ENCODE measurements at regions not wholly inside any gene's neighbourhood (a gene's known extent, or its start where the extent isn't known, plus 50 kb on each side); places are given as distances from the start of the nearest gene placed in this dataset.

GRCh38 chr3:134080761-134081160 is 51.0 kb upstream of the SLCO2A1 start:
- no peak for DNase-seq (ENCODE audit: low read depth in 2 of 2)
- no peak overlapping the region for H3K4me3 ChIP-seq (replicated peaks in 1 of 2; ENCODE audit: low read depth in 2 of 2, low read length in 2 of 2)
- no peak for TF ChIP-seq CTCF (IDR thresholded peaks at IDR 0.05; ENCODE audit: low read depth, low read length)

- TF ChIP-seq CTCF (IDR thresholded peaks at IDR 0.05; ENCODE audit: low read depth, low read length) = no peak
- H3K4me3 ChIP-seq (replicated peaks in 1 of 2; ENCODE audit: low read depth in 2 of 2, low read length in 2 of 2) = no peak overlapping the region
- DNase-seq (ENCODE audit: low read depth in 2 of 2) = no peak
These were observed 50.0 kb upstream of the SLCO2A1 start for GRCh38 chr3:134079761-134080160.

Measured in cardiac fibroblast (primary cell).